ENCODE measurements at regions not wholly inside any gene's neighbourhood (a gene's known extent, or its start where the extent isn't known, plus 50 kb on each side); places are given as distances from the start of the nearest gene placed in this dataset.

- DNase-seq (ENCODE audit: low spot score): no peak
Observed at GRCh38 chr13:39970177-39970846, 314.9 kb downstream of the COG6 start.

GRCh38 chr13:39971526-39971925 is 316.1 kb downstream of the COG6 start:
- no peak for DNase-seq (ENCODE audit: low spot score)

- no peak for DNase-seq (ENCODE audit: low spot score)
Observed at GRCh38 chr13:39976481-39976880, 321.0 kb downstream of the COG6 start.

- DNase-seq (ENCODE audit: low spot score): no peak
Observed at GRCh38 chr13:39981056-39981455, 325.6 kb downstream of the COG6 start.

- no peak for DNase-seq (ENCODE audit: low spot score)
Observed at GRCh38 chr13:39982745-39983144, 327.3 kb downstream of the COG6 start.

GRCh38 chr13:39985071-39985470 is 329.6 kb downstream of the COG6 start:
- DNase-seq (ENCODE audit: low spot score): no peak

- no peak for DNase-seq (ENCODE audit: low spot score)
Observed at GRCh38 chr13:39988351-39988750, 332.9 kb downstream of the COG6 start.

- no peak for DNase-seq (ENCODE audit: low spot score)
Observed at GRCh38 chr13:39998166-39998565, 342.7 kb downstream of the COG6 start.

GRCh38 chr13:40002016-40002415 is 346.6 kb downstream of the COG6 start:
- no peak for DNase-seq (ENCODE audit: low spot score)

GRCh38 chr13:40013554-40013953 is 358.1 kb downstream of the COG6 start:
- DNase-seq (ENCODE audit: low spot score): no peak

GRCh38 chr13:40016953-40017660 is 361.6 kb downstream of the COG6 start:
- no peak for DNase-seq (ENCODE audit: low spot score)

- no peak for DNase-seq (ENCODE audit: low spot score)
Observed at GRCh38 chr13:40017662-40018262, 362.3 kb downstream of the COG6 start.

- no peak for DNase-seq (ENCODE audit: low spot score)
Observed at GRCh38 chr13:40023595-40024203, 368.2 kb downstream of the COG6 start.

- no peak for DNase-seq (ENCODE audit: low spot score)
Observed at GRCh38 chr13:40024204-40024966, 368.9 kb downstream of the COG6 start.

- no peak for DNase-seq (ENCODE audit: low spot score)
Observed at GRCh38 chr13:40024967-40025714, 369.7 kb downstream of the COG6 start.

- no peak for DNase-seq (ENCODE audit: low spot score)
Observed at GRCh38 chr13:40026174-40026585, 370.7 kb downstream of the COG6 start.

- DNase-seq (ENCODE audit: low spot score): no peak
Observed at GRCh38 chr13:40026741-40027140, 371.3 kb downstream of the COG6 start.

GRCh38 chr13:40028446-40028845 is 373.0 kb downstream of the COG6 start:
- DNase-seq (ENCODE audit: low spot score): no peak

- DNase-seq (ENCODE audit: low spot score): no peak
Observed at GRCh38 chr13:40031031-40031430, 375.6 kb downstream of the COG6 start.

GRCh38 chr13:40039061-40039460 is 383.6 kb downstream of the COG6 start:
- DNase-seq (ENCODE audit: low spot score): no peak

GRCh38 chr13:40042991-40043390 is 387.5 kb downstream of the COG6 start:
- DNase-seq (ENCODE audit: low spot score): no peak
